BE2C (cell line): ENCODE measurements at regions not wholly inside any gene's neighbourhood (a gene's known extent, or its start where the extent isn't known, plus 50 kb on each side); places are given as distances from the start of the nearest gene placed in this dataset.

Experiments
- DNase-seq: peaks from one replicate; pipeline ENCODE4 v3.0.0-alpha.2; 2020
- H3K27me3 ChIP-seq: fragments of 250-450 bp; sonication (Bioruptor Pico); 2 replicates; pipeline ENCODE4 v1.5.1; 2020; ENCODE audit warnings: mild to moderate bottlenecking
- H3K36me3 ChIP-seq: fragments of 250-450 bp; sonication (Bioruptor Pico); 2 replicates; pipeline ENCODE4 v1.5.1; 2020; ENCODE audit warnings: mild to moderate bottlenecking
- H3K4me1 ChIP-seq: fragments of 250-450 bp; sonication (Bioruptor Pico); 2 replicates; pipeline ENCODE4 v1.5.1; 2020
- H3K4me3 ChIP-seq: 2 replicates; pipeline ENCODE4 v1.5.1; 2011; ENCODE audit warnings: low read depth, low read length
- H3K9me3 ChIP-seq: fragments of 250-450 bp; sonication (Bioruptor Pico); 2 replicates; pipeline ENCODE4 v1.5.1; 2020
- TF ChIP-seq, protein P1 (sequence below): IDR thresholded peaks from 2 replicates; pipeline ENCODE4 v1.5.1; 2012; ENCODE audit warnings: mild to moderate bottlenecking, low read depth, low read length

DNA sequence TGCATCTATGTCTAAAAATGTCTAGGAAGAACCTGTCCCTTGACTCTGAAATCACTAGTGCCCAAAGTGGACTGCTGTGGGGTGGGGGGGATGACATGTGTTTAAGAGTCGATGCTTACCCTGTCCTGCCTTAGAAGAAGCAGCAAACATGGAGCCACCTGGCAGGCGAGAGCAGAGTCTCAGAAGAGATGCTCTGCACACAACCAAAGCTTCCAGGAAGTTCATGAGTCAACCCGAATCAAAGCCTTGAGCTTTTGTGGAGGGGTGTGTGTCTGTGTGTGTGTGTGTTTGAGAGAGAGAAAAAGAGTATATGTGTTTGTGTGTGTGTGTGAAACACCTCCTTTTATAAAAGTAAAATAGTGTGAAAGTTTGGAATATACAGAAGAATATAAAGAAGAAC, 269.9 kb downstream of the ALDH8A1 start:
- no peak for DNase-seq
- peaks cover 5% of the 10 kb centered on the region for H3K4me1 ChIP-seq
- H3K4me3 ChIP-seq, result no peak overlapping the region
- no peaks in the 10 kb centered on the region for H3K9me3 ChIP-seq
- H3K36me3 ChIP-seq, result no peaks in the 10 kb centered on the region
- no peaks in the 10 kb centered on the region for H3K27me3 ChIP-seq
- TF ChIP-seq, protein P1, sequence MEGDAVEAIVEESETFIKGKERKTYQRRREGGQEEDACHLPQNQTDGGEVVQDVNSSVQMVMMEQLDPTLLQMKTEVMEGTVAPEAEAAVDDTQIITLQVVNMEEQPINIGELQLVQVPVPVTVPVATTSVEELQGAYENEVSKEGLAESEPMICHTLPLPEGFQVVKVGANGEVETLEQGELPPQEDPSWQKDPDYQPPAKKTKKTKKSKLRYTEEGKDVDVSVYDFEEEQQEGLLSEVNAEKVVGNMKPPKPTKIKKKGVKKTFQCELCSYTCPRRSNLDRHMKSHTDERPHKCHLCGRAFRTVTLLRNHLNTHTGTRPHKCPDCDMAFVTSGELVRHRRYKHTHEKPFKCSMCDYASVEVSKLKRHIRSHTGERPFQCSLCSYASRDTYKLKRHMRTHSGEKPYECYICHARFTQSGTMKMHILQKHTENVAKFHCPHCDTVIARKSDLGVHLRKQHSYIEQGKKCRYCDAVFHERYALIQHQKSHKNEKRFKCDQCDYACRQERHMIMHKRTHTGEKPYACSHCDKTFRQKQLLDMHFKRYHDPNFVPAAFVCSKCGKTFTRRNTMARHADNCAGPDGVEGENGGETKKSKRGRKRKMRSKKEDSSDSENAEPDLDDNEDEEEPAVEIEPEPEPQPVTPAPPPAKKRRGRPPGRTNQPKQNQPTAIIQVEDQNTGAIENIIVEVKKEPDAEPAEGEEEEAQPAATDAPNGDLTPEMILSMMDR, result no peak

DNA sequence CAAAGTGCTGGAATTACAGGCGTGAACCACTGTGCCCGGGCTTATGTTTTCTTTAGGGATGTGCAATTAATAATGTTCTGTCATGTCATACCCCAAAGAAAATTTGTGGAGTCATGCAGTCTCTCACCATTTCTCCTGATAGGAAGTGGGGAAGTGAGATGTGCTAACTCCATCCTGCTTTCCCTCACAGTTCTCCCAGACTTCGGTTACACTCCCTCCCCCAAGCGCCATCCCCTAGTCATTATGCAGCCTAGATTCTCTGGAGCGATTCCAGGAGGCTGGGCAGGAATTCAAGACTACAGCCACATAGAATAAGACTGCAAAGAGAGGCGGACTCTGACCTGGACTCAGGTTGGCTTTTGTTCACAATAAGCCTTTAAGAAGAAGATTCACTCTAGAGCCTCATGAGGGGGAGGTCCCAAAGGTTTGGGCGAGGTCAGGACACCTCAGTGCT, 271.4 kb downstream of the ALDH8A1 start:
- TF ChIP-seq, protein P1, result no peak
- H3K4me1 ChIP-seq, result peaks cover 3% of the 10 kb centered on the region
- no peaks in the 10 kb centered on the region for H3K36me3 ChIP-seq
- H3K9me3 ChIP-seq, result no peaks in the 10 kb centered on the region
- H3K4me3 ChIP-seq, result no peak overlapping the region
- peak; percentile 62 for DNase-seq
- no peaks in the 10 kb centered on the region for H3K27me3 ChIP-seq

DNA sequence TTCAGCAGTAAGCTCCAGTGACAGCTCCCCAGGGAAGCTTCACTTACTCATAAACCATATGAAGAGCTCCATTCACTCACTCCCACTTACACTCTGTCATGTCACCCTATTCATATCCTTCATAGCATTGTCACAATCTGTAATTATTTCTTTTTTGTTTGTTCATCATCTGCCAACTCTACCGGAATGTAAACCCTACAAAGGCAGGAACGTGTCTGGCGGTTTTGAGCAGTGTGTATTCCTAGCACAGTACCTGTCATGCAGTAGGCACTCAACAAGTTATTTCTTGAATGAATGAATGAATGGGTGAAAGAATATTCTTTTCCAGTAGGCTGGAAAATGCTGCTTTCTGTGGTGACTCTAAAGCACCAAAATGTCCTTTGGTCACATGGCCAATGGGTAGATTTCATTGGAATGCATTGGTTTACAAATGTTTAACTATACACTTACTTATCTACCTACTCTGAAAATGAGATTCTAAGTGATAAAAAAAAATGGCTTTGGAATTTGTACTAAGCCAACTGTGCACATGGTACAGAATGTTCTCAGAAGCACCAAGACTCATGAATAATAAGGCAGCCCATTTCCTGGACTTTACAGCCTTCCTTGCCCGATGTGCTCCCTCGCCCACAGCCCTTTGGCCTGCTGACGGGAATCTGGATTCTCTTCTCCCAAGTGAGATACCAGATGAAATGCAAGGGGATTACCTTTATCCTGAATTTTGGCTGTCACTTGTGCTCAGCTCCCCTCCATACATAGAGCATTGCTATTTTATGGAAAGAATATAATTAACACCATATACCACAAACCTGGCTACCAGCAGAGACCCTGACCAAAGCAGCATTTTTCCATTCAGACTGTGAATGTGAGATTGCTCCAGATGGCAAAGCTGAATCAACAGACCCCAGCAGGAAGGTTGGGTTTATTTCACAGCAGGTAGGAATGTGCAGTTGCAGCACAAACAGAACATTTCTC, 273.3 kb downstream of the ALDH8A1 start:
- TF ChIP-seq, protein P1, result no peak
- Histone ChIP-seq H3K36me3 (no peaks in the 10 kb centered on the region), H3K27me3 (no peaks in the 10 kb centered on the region), H3K9me3 (no peaks in the 10 kb centered on the region), H3K4me3 (no peak overlapping the region), H3K4me1 (peaks cover 3% of the 10 kb centered on the region)
- DNase-seq, result no peak

DNA sequence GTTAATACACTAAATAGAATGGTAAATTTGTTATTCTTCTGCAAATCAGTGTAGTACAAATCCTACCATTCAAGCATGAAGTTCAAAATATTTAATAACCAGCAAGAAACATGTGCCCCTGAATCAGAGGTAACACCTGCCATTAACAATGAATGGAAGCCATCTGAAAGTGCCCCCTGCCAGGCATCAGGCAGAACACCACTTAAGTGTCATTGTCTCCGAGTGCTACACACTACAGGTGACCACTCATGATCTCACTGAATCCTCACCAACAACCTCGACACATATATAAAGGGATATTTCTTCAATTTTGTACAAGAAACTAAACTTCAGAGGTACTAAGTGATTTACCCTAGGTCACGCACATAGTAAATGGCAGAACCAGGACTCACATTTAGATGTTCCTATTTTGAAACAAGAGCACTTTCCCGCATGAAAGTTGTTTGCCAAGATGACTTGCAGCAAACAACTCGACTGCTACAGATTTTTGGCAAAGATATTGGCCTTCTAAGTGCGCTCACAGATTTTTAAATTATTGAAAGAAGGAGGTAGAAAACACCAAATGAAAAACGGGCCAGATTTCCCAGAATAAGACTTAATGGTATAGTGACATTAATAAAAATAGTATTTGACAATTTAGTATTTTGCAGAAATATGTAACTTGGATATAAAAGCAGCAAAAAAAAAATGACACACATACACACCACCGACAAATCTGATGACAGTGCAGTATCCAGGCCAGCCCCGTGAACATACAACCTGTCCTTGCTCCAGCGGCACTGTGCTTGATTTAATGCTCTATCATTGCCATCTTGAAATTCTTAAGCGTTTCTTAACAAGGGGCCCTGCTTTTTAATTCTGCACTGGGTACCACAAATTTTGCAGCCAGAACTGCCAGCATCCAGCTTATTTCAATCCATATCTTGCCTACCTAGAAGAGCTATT, 274.5 kb downstream of the ALDH8A1 start:
- Histone ChIP-seq H3K9me3 (no peaks in the 10 kb centered on the region), H3K27me3 (no peaks in the 10 kb centered on the region), H3K4me1 (peaks cover 3% of the 10 kb centered on the region), H3K4me3 (no peak overlapping the region), H3K36me3 (no peaks in the 10 kb centered on the region)
- DNase-seq, result no peak
- TF ChIP-seq, protein P1, result no peak

DNA sequence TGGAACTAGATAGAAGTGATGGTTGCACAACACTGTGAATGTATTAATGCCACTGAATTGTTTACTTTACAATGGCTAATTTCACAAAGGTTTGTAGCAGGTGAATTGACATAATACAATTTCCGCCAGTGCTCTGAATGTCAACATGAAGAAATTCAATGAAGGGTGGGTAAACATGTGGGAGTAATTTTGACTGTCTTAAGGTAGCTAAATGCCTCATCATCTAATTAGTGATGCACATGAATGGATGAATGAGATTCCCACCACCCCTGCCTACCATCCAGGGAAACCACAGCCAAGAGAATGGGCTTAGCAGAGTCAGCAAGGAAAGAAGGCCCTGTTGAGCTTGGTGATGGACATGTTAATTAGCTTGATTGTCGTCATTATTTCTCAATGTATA, 275.3 kb downstream of the ALDH8A1 start:
- H3K4me1 ChIP-seq, result peaks cover 3% of the 10 kb centered on the region
- H3K36me3 ChIP-seq, result no peaks in the 10 kb centered on the region
- H3K4me3 ChIP-seq, result no peak overlapping the region
- no peaks in the 10 kb centered on the region for H3K9me3 ChIP-seq
- TF ChIP-seq, protein P1, result no peak
- DNase-seq, result no peak
- H3K27me3 ChIP-seq, result no peaks in the 10 kb centered on the region
